Lower leg skin (tissue), 3 donors: ENCODE measurements at regions not wholly inside any gene's neighbourhood (a gene's known extent, or its start where the extent isn't known, plus 50 kb on each side); places are given as distances from the start of the nearest gene placed in this dataset.

Source experiments
- CTCF ChIP-seq, 3 donors: fragments of 450-650 bp; IDR thresholded peaks; one replicate each; pipeline ENCODE4 v1.5.1; 2016; ENCODE audit warnings: antibody characterized with exemption in 3 of 3, mild to moderate bottlenecking in 3 of 3, moderate library complexity in 2 of 3
- POLR2A ChIP-seq, 2 donors: fragments of 450-650 bp; IDR thresholded peaks; one replicate each; pipeline ENCODE4 v1.6.1; 2016 to 2017; ENCODE audit warnings: antibody characterized with exemption in 2 of 2, mild to moderate bottlenecking in 1 of 2, moderate library complexity in 1 of 2

- TF ChIP-seq CTCF (IDR thresholded peaks at IDR 0.05) (no peak), POLR2A (IDR thresholded peaks at IDR 0.05) (no peak)
Measured at GRCh38 chr9:110121170-110121569, 86.8 kb downstream of the C9orf152 start.
